HUDEP-2 (cell line): ENCODE measurements at regions not wholly inside any gene's neighbourhood (a gene's known extent, or its start where the extent isn't known, plus 50 kb on each side); places are given as distances from the start of the nearest gene placed in this dataset.
"Not testable (repeated sequence)": the region's sequence is repeated elsewhere in the genome, so short reads cannot be mapped to it uniquely, and the experiment has no call there.

Experiments used
- DNase-seq, 76 experiments: peaks; one replicate each; lab custom pipeline; 2025; ENCODE audit not compliant: unreplicated experiment in 76 of 76; lab: John Stamatoyannopoulos, UW

DNA sequence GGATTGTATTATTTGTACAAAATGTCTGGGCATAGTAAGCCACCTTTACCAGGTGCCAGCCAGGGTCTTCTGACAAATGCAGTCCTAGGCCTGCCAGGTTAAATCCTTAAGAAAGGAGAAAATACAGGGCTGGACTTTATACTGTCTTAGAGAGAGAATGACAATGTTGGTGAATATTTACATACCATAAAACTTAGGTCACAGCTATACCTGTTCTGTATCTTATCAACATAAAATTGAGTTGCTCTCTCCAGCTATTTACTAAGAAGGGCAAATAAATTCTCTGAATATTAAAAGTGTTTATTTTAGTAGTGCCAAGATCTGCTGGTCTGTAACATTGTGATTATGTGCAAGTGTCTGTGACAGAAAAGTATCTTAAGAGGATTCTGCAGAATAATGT, 971.1 kb downstream of the AACS start:
- DNase-seq, result no peak

DNA sequence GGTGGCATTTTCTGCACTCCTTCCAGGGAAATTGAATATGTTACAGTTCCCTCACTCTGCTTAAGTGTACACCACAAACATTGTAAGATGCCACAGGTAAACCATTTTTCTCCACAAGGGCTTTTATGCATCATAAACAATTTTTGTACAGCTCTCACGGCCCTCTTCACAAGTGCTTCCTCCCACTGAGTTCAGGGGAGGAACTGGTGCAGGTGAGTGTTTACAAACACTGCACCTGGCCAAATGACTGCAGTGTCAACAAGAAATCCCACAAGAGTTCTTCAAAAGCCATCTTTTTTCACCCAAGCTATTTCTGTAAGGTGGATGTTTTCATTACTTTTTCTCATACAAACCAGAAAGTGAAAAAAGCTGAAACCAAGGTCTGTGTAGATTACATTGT, 973.2 kb downstream of the AACS start:
- DNase-seq, result no peak

DNA sequence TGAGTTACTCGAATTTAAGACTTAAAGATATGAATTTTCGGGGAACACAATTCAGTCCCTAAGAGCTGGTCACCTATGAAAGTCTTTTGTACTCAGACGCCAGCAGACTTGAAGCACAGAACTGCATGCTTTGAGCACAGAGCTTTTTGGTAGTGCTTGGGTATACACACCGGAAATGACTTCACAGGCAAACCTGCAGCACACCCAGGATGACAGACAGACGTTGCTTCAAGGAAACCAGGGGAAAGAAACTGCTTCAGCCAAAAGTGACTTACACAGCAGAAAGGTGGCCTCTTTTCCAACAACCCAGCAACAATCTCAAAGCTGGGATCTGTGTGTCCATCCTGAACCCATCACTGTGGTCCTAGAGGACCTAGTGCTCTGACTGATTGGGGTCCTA, 975.1 kb downstream of the AACS start:
- DNase-seq, result no peak

DNA sequence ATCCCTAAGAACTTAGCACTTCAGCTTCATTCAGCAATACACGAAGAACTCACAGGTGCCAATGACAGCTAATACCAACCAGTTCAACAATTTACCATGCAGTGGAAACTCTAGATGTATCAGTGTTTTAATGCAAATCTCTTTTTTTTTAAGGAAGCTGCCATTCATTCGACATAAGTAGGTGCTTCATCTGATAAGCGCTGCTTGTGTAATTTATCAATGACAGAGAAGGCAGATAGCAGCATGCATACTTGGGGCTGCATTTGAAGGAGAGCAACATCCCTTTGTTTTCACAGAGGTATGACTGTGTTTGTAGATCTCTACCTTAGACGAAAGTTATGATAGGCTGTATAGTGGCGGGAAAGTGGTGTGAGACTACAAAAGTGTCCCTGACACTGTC, 977.1 kb downstream of the AACS start:
- DNase-seq, result no peak

DNA sequence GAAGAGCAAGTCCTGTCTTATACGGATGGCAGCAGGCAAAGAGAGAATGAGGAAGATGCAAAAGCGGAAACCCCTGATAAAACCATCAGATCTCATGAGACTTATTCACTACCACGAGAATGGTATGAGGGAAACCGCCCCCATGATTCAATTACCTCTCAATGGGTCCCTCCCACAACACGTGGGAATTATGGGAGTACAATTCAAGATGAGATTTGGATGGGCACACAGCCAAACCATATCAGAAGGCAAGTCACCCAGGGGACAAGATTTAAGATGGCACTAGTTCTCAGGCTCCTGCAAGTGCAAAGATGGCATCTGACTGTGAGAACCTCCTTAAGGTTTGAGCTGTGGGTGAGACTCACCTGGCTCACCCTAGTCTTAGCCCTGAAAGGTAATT, 984.3 kb downstream of the AACS start:
- DNase-seq, result not testable (repeated sequence)

DNA sequence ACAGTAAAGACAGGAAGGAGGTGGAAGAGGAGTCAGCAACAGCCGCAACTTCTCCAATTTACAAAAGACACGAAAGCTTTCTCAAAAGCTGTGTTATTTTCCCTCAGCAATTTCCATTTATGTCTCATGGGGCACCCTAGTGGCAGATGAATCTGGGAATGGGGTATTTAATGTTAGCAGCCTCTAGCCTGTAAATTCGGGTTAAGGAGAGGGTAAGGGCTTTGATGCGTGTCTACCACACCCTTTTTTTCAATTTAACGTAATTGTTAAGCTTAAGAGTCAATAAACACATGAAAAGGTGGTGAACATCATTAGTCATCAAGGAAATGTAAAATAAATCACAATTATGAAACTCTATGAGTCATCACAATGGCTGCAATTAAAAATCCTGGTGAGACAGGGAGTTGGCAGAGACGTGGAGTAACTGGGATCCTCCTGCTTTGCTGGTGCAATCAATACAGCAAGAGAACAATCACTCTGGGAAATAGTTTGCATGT, 986.4 kb downstream of the AACS start:
- no peak for DNase-seq

DNA sequence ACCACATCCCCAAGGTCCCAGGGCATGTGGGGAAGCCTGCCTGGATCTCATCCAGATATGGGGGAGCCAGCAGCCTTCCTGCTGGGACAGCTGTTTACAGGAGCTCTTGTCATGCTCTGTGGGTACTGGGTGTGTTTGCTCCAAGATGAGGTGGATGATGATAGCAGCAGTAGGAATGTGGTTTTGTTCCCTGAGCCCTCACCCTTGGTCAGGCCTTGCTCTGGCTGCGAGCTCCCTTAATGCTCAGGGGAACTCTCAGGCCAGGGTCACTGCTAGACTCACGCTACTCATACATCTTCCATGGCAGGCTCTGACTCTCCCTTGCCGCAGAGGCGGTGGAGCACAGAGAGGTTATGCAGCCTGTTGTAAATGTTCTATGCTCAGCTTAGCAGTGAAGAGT, 990.3 kb downstream of the AACS start:
- DNase-seq, result no peak

DNA sequence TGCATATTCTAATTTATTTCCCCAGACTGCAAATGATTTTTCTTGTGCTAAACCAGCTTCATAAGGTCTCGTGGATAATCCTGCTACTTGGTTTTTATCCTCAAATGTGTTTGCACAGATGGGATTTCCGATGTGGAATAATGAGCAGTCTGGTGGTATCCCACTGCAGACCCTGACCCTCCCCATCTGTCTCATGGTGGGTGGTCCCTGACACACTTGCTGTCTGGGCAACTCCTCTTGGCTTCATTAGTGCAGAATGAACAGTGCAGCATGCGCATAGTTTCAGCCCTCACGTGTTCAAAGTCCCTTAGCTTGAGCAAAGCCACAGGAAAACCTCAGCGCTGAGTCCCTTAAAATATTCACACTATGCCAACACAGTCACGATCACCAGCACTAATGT, 996.5 kb downstream of the AACS start:
- DNase-seq, result no peak

DNA sequence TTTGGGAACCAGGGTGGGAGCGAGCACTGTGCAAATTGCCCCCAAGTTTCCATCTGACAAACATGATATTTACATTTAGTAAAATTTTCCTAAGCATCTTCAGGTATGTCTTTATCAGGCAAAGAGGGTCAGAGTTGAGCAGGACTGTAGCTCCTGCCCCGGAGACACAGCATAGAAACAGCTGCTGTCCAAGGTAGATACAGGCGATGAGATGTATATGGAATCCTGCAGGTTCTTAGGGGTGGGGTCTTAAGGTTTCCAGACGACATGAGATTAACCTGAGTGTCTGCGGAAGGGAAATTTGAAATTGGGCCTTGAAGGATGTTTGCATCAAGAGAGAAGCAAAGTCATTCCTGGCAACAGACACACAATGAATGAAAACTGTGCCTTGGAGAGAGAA, 998.8 kb downstream of the AACS start:
- DNase-seq, result no peak

DNA sequence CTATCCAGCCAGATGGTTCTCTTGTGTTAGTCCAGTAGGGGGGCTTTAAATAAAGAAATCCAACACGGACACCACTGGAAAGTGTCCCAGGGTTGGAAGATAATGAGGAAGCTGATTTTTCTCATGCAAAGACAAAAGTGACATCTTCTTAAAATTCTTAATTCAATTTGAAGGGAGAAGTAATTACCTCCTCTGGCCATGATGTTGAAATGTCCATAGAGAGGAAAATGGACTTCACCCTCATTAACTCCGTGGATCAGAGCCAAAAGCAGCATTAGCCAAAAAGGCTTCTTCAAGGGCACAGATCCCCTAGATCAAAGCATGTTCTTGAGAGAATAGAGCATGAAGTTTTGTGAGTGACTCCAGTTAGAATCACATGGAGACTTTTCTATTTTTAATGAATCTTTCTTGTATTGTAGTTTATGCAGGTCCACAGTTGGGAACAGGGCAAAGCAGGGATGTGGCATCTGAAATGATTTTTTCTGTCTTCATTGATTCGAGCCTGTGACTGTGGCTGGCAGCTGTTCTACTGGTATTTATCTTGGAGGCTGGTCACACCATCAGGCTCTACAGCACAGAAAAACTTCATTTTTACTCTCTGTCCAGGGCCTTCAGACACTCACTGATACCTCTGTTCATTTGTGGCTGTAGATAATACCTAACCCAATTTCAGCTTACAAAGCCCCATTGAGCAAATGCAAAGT, 1002.5 kb downstream of the AACS start:
- DNase-seq, result no peak

DNA sequence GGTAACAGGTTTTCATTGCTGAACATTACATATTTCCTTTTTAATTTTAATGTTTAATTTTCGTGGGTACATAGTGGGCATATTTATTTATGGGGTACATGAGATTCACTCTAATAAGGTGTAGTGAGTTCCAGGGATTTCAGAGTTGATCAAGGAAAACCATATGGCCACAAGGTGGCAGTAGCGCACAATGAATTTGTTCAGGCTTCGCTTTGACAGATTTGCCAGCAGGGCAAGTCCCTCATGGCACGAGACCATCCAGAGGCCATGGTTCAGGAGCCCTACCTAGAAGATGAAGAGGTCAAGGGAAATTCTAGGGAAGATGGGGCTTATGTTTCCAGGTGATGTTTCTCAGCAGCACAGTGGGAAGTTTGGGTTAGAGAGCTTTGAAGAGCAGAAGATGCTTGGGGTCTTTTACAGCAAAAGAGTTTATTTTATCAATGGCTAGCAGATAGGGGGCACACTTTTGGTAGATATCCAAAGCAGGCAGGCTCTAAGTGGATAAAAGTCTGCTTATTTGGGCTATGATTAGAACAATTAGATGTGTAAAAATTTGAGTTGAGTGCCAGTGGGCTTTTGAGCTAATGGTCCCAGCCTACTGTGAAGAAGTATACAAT, 1004.4 kb downstream of the AACS start:
- DNase-seq, result peak in 55 of 76 experiments; percentile 1 to 72 (median 31)

DNA sequence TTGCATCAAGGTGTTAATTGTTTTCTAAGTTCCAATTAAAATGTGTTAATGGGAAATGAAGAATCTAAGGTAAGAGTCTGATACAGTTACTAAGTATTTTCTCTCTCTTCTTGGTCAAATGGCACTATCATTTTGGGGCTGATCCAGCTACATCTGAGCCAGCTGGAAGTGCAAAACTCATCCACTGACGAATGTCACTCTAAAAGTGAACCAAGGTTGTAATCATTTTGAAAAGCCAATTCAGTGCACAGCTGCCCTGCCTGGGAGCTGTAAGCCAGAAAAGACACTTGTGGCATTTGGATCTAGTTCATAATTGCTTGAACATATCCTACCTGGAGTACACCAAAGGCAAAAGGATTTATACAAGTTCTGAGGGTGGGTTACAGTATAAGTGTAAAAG, 1011.3 kb downstream of the AACS start:
- DNase-seq, result no peak

DNA sequence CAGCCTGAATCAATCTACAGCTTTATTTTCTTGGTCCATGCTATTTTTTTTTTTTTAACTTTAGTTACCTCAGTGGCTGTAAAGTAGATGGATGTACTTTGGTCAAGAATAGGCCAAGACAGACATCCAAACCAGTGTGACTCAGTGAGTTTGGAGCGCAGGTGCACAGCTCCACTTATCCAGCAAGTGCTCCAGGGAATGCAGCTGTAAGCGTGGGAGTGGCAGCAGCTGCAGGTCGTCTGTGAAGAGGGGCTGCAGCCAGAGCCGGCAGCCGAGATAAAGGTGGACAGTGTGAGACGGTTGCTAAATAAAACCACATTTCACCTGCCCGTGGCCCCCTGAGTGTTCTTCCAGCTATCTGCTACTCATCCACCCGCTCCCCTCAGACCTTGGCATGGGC, 1018.7 kb downstream of the AACS start:
- no peak for DNase-seq

DNA sequence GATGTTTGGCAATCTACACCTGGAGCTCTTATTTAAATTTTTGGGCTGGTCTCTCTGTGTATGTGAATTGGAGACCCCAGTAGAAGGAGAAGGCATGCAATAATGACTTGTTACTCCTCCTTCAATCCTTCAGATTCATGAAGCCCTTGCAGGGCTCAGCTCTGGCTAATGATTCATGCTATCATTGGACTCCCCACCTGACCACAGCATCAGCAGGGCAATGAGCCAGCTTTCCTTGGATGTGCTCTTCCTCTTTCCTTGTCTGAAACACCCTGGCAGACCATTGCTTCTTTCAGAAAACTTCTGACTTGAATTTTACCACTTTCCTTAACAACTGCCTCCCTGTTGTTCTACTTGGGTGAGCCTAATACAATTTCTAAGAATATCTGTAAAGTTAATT, 1019.2 kb downstream of the AACS start:
- DNase-seq, result no peak

DNA sequence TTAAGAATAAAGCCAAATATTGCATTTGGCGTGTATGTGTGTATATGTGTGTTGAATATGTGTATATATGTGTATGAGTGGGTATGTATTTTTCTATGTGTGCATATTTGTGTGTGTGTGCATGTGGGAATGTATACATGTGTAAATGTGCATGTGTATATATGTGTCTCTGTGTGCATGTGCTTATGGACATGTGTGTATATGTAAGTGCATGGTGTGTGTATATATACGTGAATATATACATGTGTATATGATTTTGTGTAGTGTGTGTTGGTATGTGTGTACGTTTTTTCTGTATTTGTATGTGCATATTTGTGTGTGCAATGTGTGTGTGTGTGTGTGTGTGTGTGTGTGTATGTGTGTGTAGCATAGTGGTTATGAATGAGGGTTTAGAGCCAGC, 1021.0 kb downstream of the AACS start:
- DNase-seq, result no peak

DNA sequence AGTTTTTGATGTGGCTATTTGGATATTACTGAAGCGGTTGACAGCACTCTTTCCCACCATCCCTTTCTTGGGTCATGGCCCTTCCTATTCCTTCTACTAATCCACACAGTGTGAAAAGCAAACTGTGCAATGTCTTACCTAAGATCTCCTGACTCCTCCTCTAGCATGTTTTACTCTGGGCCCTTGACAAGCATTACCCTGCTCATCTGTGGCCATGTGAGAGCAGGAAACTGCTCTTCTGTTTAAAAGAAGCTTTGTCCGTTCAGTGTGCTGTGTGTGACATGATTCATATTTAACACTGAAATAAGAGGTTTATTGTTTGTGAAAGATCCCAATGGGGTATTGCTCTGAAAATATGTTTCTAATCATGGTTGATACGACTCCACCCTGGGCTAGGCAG, 1022.5 kb downstream of the AACS start:
- no peak for DNase-seq

DNA sequence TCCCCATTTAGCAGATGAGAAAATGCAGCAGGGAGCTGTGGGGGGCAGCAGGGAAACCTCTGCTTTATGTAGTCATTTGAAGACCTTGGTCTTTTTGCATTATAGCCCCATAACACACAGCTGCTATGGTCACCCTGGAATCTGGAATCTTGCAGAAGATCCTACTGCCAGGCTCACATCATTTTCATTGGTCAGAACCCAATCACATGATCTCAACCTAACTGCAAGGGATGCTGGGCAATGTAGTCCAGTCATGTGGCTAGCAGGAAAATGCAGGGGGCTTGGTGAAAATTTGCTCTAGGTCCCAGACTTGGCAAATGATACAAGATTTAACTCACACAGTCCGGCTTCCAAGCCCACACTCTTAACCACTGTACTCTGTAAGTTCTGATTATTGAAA, 1028.7 kb downstream of the AACS start:
- no peak for DNase-seq

DNA sequence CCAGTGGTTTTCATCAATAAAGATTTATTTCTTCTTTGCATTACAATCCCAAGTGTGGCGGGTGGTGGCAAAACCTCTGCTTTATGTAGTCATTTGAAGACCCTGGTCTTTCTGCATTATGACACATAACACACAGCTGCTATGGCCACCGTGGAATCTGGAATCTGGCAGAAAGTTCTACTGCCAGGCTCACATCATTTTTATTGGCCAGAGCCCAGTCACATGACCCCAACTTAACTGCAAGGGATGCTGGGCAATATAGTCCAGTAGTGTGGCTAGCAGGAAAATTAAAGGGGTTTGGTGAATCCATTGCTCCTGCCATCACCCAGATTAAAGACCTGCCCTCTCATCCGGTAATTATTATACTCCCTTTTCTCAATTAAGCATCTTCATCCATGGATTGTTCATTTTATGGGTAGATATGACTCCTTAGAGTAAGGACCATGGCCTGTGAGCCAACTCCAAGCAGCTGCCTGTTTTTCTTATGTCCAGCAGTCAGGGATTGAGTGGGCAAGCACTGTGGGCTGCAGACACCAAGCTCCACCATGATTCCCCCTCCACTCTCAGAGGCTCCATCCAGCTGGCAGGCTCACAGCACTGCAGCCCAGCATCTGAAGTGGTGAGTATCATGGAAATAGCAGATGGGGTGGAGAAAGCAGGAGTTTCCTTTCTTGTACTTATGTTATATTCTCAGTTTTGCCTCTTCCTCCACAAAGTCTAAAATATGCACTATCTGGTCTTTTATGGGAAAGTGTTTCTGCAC, 1030.7 kb downstream of the AACS start:
- no peak for DNase-seq

DNA sequence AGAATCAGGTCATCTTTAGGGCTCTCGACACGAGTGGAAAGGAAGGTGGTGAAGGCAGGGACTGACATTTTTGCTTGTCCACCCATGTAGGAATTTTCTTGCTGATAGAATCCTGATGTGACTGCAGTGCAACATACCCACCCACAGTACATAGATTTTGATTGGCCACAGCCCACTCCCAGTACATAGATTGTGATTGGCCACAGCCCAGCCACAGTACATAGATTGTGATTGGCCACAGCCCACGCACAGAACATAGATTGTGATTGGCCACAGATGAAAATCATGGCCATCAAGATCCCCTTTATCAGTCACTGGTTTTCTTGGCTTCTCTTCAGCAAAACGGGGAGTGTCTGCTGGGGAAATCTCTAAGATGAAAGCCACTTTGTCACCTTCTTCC, 1041.5 kb downstream of the AACS start:
- DNase-seq, result no peak

DNA sequence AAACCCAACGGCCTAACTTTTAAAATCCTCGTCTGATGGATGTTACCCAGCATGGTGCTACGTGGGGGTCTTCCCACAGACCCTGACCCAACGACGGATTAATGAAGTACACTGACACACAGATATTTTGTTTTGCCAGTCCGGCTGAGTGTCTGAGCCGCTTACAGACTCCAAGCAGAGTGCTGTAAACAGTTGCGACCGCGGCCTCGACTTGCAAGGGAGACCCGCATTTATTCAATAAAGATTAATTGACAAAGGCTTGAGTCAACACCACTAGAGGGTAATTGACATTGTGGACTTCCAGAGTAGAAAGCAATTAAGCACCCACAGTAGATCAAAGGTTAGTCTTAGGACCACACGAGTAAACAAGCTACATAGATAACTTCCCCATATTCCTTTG, 1042.4 kb downstream of the AACS start:
- DNase-seq, result no peak

DNA sequence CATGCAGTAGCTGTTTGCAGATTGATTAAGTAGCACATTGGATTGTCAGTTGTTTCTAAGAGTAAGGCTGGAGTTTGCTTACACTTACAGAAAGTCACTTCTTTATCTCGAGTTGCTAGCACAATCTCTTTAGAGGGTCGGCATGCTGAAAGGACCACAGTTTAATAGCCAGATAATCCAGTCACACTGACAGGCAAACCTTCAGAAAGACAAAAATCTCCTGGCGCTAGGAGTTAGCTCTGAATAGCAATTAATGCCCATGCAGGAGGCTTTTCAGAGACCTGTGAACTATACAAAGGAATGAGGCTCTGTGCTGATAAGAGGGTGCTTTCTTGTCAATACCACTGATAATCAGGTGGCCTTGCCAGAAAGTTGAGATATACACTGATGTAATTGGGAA, 1043.0 kb downstream of the AACS start:
- no peak for DNase-seq

DNA sequence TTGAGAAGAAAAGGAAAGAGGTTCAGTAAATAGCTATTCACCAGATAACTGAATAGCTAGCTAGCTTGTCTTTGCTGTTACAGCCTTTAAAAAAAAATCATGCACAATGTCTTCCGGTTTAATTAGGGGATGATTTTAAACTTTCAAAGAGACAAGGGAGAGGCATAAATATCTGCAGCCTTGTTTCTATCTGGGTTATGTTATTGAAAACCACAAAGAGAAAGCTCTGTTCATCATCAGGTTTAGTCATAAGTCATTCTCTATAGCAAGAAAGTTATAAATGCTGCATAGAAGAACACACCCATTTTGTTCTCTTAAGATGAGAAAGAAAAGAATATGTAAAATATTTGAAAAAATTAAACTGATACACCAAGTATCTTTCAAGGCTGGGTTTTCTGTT, 1046.9 kb downstream of the AACS start:
- DNase-seq, result no peak
